ENCODE measurements at regions not wholly inside any gene's neighbourhood (a gene's known extent, or its start where the extent isn't known, plus 50 kb on each side); places are given as distances from the start of the nearest gene placed in this dataset.
"Not testable (repeated sequence)": the region's sequence is repeated elsewhere in the genome, so short reads cannot be mapped to it uniquely, and the experiment has no call there.

DNA sequence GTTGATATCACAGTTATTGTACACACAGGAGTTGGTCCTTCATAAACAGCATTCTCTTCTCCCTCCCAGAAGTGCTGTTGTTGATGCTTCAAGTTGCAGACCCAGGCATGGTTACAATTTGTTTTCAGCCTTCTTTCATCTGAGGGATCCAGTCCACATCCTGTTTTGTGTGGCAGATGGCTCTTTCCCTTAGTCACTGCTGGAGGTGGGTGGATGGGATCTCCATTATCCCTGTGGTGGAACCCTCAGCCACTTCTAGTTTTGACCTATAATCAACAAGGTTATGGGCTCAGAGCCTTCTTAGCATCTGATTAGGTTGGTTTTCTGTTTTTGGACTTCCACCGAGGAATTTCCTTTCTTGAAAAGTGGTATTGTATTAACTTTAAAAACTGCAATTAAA is 214.2 kb downstream of the SH2D4B start:
- DNase-seq, result no peak

DNA sequence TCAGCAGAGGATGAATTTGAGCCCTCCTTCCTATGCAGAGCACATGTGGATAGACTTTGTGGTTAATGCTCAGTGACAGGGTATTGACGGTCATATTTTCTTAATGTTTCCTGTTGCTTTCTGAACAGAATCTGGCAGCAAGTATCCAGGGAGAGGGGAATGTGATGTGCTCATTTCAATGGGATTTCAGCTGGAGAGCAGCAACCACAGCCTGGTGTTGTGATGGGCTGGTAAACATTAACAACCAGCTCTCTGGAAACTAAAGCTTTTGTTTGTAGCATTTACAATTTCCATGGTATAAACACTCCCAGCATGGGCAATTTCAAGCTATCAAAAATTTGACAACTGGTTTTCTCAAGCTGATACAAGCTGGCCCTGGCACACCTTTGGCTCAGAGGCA is 215.9 kb downstream of the SH2D4B start:
- no peak for DNase-seq

DNA sequence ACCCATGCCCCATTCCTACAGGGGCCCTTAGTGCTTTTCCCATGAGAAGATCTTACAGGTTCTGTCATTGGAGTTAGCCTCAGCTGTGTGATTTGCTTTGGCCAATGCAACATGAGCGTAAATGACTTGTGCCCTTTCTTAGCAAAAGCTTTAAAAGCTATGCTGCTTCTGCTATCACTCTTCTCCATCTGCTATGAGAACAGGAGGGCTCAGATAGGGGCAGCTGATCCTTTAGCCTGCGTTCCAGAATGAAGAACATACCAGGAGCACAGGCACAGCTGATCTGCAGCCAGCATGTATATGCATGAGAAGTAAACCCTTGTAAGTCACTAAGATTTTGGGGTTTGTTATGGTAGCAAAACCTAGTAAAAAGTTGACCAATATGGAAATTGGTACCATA is 218.2 kb downstream of the SH2D4B start:
- DNase-seq, result no peak

DNA sequence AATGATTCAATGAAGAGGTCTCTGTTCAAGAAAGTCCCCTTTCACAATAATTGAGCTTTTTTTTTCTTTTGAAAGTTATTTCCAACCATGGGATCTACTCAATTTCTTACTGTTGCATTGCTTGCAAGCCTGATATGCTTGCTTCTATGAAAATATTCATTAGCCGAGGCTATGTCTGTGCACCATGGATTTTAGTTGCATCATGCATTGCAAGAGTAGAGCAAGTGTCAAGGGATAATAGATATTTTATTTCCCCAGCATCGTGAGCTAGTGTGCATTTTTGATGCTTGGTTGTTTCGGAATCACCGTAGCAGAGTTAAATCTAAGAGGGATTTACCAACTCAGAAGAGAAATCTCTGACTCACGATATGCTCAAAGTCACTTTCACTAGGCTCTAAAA is 222.0 kb downstream of the SH2D4B start:
- DNase-seq, result no peak

DNA sequence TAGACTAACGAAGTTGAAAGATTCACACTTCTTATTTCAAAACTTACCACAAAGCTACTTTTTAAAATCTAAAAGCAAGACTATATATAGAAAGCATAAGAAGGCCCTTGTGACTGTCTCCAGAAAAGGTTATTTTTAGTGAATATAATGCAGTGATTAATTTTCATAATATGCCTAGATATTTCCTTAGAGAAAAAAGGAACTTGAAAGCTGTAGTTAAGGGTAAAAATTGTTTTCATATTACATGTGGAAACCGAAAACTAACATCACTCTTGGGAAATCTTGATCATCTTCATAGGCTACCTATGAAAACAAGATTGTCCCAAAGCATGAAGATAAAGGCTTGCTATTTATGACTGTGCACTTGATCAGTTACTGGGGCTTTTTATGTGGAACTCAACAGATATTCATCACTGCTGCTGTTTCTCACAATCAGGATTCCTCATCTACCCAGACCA is 223.2 kb downstream of the SH2D4B start:
- DNase-seq, result no peak

DNA sequence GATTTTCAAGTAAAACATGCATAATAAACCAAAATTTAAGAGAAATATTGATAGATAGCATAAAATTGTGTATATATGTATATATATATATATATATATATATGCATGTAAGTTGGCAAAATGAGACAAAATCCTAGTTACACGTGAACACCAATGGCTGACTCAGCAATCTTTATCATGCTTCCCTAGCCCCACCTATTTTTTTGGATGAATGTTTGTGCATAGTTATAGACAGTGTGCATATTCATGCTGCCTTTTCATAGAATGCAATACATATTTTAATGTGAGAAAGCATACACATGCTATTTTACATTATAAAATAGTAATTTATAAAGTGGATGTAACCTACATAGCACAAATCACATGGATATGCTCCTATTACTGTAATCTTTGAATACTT is 230.3 kb downstream of the SH2D4B start:
- no peak for DNase-seq

DNA sequence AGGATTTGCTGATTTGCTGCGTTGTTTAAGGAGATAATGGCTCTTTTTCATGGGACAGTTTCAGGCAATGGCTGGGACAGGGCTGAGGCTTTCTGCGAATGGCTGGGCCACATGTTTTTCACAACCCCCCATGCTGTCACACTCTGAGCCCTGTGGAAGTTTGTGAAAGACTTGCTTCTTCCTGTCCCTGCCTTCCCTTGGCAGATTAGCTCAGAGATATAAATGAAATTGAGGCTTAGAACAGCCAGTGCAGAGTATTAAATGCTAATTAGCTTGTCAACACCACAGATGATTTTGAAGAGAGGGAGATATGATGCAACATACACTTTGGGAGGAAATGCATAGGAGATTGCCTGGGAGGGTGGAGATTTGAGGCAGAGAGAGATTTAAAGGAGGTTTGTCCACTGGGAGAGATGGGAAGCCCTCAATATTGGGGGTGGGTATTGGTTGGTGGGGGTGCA is 232.0 kb downstream of the SH2D4B start:
- no peak for DNase-seq

DNA sequence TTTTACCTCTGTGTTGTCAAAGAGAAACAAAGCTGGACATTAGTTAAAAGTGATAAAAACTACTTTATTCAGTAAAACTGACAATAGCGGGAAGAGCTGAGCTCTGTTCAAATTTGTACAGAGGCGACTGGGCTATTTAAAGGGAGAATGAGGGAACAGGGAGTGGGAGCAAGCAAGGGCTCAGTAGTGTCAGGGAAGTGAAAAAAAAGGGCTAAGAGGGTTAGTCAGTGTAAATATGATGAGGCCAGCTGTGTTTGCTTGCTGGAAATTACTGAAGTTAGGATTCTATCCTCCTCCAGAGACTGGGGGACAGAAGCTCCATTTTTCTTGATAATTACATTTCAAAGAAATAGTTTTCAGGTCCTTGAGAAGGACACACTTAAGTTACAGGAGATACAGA is 232.5 kb downstream of the SH2D4B start:
- no peak for DNase-seq

DNA sequence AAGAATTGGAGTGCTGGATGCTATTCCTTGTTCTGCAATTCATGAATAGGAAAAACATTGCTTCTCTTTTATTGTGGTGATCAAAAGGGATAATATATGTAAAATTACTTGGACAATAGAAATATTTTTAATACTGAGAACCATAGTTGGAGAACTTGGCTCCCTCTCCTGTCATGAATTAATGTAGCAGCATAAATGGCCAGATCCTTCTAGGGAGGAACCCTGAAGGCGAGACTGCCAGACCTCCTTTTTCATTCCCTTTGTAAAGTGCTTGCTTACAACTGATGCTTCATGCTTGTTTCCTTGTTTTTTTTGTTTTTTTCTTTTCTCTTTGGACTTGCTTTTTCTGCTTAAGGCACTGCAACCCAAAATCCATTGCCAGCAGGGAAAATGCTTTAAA is 233.6 kb downstream of the SH2D4B start:
- DNase-seq, result no peak

DNA sequence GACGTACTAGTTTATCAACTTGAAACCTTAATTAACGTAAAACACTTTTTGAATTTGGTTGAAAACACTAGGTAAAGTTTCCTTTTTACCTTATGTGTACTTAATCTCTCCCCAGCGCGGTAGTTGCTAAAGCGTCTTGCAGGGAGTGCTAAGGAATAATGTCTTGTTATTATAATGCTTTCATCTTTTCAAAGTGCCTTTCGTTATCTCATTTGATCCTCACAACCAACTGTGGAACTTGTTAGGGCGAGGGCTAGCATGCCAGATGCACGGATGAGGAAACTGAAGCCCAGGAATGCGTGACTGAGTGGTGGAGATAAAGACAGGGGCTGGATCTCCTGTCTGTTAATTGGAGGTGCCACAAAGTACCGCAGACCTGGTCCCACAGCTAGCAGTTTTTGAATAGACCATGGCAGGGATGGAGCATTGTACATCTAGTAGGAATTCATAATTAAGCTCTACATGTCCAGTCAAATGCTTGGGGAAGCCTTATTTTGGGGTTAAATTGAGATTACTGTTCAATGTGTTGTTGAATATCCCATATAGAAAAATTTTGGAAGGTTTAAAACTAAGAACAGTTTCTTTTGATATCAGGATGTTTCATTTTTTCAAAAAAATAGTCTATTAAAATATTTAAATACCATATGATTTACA is 234.3 kb downstream of the SH2D4B start:
- DNase-seq, result no peak

DNA sequence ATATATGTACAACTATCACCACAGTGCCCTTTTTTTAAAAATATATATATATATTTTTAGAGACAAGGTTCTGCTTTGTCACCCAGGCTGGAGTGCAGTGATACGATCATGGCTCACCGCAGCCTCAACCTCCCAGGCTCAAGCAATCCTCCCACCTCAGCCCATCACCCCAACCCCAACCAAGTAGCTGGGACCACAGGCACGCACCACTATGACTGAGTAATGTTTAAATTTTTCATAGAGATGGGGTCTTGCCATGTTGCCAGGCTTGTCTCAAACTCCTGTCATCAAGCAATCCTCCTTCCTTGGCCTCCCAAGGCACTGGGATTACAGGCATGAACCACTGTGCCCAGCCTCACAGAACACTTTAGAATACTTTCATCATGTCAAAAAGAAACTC is 234.9 kb downstream of the SH2D4B start:
- DNase-seq, result no peak

DNA sequence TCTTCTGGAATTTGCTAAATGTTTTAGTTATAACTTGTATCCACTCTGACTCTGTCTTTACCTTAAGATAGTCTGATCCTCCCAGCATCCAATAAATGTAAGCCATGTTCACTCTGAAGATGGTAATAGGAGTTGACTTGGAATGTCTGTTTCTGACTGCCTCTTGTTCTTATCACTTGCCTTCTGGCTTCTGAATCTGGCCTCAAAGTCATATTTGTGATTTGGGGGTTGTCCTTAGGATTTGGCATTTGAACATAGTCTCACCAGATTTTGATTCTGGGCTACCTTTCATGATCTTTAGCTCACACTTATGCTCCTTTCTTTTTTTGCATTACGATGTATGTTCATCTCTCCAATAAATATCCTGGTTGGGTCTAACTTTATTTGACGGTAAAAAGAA is 247.0 kb downstream of the SH2D4B start:
- DNase-seq, result no peak

DNA sequence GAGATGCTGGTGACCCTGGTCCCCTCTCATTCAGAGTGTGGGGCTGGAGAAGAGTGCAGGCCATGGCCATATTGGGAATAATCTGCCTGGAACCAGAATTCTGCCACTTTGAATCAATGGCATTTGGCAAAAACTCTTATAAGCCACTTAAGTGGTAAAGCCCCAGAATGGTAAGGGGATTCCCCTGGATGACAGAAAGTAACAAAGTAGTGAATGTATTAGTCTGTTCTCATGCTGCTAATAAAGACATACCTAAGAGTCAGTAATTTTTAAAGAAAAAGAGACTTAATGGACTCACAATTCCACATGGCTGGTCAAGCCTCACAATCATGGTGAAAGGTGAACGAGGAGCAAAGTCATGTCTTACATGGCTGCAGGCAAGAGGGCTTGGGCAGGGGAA is 248.6 kb downstream of the SH2D4B start:
- no peak for DNase-seq

DNA sequence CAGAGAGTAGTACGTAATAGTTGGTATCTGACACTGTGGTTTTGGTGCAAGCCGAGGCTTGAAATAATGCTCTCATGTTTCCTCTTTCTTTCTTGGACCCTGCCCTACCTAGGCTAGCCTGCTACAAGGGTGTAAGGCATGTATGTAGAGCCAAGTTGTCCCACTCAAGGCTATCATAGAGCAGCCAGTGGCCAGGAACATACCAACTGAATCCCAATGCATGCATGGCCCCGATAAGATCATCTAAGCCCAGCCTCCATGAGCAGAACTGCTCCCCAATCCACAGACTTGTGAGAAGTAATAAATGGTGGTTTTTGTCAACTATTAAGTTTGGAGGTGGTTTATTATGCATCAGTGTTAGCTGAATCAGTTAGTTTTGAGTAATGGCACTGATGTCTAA is 250.2 kb downstream of the SH2D4B start:
- no peak for DNase-seq

DNA sequence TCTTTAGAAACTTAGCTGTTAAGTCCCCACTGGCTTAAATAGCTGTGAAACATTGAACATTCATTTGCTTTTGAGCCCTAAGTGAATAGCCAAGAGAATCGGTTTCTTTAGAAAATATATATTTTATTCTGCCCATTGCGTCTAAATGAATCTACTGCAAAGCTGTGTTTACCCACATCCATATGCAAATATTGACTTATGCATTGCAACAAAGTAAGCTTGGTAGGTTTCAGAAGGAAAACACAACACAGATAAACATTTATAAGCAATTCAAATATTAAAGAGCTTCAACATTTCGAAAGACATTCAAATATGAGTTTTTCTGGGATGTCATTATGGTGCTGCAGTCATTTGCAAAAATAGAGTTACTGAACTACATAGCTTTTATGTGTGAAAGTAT is 257.3 kb downstream of the SH2D4B start:
- no peak for DNase-seq

DNA sequence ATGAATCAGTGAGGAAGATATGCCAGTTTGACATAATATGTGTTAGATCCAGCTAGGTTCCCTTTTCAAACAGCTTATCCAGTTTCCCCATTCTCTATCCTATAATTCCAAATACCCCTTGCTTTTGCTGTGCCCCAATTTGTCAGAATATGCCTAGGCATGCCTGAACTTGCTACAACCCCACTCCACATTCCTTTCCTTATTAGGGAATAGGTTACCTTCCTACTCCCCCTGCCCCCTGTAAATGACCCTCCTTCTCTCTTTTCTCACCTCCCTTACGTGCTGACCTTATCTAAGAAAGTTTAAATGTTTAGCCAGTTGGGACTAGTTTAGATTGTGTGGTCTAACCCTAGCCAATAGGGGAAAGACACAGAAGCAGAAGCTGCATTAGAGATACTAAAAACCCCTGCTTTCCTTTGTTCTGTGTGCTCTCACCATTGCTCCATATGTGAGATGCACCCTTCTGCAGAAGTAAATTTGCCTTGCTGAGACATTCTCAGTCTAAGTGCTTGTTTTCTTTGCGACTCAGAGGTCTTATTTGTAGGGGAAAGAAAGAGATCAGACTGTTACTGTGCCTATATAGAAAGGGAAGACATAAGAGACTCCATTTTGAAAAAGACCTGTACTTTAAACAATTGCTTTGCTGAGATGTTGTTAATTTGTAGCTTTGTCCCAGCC is 267.8 kb downstream of the SH2D4B start:
- no peak for DNase-seq

DNA sequence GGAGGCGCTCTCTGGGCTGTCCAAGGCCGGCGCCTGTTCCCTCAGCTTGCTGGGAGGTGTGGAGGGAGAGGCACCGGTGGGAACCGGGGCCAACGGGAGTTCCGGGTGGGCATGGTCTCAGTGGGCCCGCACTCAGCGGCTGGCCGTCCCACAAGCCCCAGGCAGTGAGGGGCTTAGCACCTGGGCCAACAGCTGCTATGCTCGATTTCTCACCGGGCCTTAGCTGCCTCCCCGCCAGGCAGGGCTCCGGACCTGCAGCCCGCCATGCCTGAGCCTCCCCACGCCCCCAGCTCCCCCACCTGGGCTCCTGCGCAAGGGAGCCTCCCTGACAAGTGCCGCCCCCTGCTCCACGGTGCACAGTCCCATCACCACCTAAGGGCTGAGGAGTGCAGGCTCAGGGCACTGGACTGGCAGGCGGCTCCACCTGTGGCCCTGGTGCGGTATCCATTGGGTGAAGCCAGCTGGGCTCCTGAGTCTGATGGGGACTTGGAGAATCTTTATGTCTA is 276.5 kb downstream of the SH2D4B start:
- DNase-seq, result no peak

DNA sequence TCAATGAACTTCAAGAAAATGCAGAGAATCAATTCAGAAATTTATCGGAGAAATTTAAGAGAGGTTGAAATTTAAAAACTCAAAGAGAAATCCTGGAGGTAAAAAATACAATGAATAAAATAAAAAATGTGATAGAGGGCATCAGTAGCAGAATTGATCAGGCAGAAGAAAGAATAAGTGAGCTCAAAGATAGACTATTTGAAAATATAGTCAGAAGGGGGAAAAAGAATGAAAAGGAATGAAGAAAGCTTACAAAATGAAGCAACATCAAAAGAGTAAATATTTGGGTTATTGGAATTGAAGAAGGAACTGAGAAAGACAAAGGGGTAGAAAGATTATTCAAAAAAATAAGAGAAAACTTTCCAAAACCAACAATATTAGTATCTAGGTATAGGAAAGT is 291.4 kb downstream of the SH2D4B start:
- no peak for DNase-seq

DNA sequence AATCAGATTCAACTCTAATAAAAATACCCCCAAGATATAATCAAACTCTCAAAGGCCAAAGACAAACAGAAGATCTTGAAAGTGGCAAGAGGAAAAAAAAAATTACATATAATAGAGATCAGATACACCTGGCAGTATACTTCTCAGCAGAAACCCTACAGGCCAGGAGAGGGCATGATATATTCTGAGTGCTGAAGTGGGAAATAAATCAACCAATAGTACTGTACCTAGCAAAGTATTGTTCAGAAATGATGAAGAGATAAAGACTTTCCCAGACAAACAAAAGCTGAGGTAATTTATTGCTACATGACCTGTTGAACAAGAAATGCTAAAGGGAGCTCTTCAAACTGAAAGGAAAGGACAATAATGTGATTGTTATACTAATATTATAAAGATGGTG is 291.9 kb downstream of the SH2D4B start:
- no peak for DNase-seq

DNA sequence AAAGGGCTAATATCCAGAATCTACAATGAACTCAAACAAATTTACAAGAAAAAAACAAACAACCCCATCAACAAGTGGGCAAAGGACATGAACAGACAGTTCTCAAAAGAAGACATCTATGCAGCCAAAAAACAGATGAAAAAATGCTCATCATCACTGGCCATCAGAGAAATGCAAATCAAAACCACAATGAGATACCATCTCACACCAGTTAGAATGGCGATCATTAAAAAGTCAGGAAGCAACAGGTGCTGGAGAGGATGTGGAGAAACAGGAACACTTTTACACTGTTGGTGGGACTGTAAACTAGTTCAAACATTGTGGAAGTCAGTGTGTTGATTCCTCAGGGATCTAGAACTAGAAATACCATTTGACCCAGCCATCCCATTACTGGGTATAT is 295.0 kb downstream of the SH2D4B start:
- not testable (repeated sequence) for DNase-seq

DNA sequence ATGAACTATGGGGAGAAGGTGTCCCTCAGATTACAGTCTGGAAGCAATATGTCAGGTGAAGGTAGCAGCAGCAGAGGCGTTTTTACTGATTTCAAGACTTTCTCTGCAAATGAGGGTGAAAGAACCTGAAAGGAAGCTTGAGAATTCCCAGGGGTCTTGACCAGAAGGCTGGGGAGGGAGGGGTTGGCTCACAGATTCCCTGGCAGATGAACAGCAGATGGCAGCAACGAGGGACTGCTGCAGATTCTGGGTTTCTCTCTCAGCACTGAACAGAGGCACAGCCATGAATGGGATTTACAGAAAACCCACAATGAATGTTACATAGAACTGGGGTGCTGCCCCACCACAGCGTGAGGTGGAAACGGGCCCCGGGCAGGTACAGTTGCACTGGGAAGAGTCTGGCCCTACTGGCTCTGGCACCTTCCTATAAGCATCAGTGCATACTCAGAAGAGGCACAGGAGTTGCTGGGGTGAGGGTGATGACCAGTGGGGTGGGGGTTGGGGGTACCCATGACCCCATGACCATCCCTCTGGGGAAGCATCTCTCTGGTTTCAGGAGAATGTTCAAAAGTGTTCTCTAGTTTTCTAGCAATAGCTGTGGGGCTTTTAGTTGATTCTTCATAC is 317.8 kb downstream of the SH2D4B start:
- DNase-seq, result no peak

DNA sequence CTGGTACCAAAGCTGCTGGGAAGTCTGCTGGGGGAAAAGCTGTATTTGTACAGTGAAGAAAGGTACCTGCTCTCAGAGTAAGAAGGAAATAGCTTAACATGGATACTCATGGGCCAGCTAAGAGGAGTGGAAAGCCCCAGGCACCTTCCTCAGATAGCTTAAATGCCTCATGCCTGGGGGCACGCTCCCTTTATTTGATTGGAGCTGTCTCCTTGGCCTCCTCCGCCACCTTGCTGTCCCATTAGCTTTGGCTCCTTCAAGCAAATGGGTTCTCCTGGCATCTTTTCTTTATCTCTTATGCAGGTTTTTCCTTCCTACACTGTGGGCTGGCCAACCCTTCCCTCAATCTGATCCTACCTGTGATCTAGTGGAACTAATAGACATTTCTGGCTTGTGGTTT is 318.5 kb downstream of the SH2D4B start:
- DNase-seq, result no peak

DNA sequence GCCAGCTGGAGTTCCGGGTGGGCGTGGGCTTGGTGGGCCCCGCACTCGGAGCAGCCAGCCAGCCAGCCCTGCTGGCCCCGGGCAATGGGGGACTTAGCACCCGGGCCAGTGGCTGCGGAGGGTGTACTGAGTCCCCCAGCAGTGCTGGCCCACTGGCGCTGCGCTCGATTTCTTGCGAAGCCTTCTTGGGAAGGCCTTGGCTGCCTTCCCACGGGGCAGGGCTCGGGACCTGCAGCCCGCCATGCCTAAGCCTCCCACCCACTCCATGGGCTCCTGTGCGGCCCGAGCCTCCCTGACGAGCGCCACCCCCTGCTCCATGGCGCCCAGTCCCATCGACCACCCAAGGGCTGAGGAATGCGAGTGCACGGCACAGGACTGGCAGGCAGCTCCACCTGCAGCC is 321.6 kb downstream of the SH2D4B start:
- DNase-seq, result not testable (repeated sequence)

DNA sequence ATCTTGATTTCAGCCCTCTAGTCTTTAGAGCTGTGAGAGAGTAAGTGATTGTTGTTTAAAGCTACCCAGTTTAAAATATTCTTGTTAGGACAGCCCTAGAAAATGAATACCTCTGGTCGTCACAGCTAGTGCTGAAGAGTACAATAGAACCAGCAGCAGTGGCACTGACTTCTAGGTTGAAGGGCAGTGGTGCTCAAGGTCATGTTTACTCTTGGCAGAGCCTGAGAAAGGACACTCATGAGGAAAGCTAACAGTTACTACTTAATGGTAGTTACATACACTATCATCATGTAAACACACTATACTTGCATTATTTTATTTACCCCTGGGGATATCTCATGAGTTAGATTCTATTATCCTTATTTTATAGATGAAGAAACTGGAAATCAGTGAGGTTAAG is 323.0 kb downstream of the SH2D4B start:
- no peak for DNase-seq
